Glutamatergic neuron (in vitro differentiated cells): ENCODE measurements at regions not wholly inside any gene's neighbourhood (a gene's known extent, or its start where the extent isn't known, plus 50 kb on each side); places are given as distances from the start of the nearest gene placed in this dataset.
A peak's percentile ranks its signal among the peaks of the same experiment; 100 is the strongest.

Source experiments
- DNase-seq: peaks from one replicate; pipeline ENCODE4 v3.0.0; 2022
- H3K27ac Mint-ChIP-seq: one replicate; pipeline ENCODE4 v1.8.0; 2020; ENCODE audit warnings: mild to moderate bottlenecking, mixed read lengths, inconsistent platforms; ENCODE audit not compliant: unreplicated experiment
- H3K27me3 Mint-ChIP-seq: one replicate; pipeline ENCODE4 v1.8.0; 2020; ENCODE audit warnings: mild to moderate bottlenecking, moderate library complexity, mixed read lengths, inconsistent platforms; ENCODE audit not compliant: unreplicated experiment
- H3K36me3 Mint-ChIP-seq: one replicate; pipeline ENCODE4 v1.8.0; 2020; ENCODE audit warnings: mild to moderate bottlenecking, mixed read lengths, inconsistent platforms; ENCODE audit not compliant: unreplicated experiment
- H3K4me1 Mint-ChIP-seq: one replicate; pipeline ENCODE4 v1.8.0; 2020; ENCODE audit warnings: mild to moderate bottlenecking, low read depth, mixed read lengths, inconsistent platforms; ENCODE audit not compliant: unreplicated experiment
- H3K4me3 Mint-ChIP-seq: one replicate; pipeline ENCODE4 v1.8.0; 2020; ENCODE audit warnings: mild to moderate bottlenecking, mixed read lengths, inconsistent platforms; ENCODE audit not compliant: unreplicated experiment
- H3K9me3 Mint-ChIP-seq: one replicate; pipeline ENCODE4 v1.8.0; 2020; ENCODE audit warnings: mild to moderate bottlenecking, moderate library complexity, mixed read lengths, inconsistent platforms; ENCODE audit not compliant: unreplicated experiment
- TF ChIP-seq, protein P1 (sequence below): fragments of 200-600 bp; sonication (generic); IDR thresholded peaks from one replicate; pipeline ENCODE4 v1.5.0; 2021; ENCODE audit not compliant: partially characterized antibody, unreplicated experiment

DNA sequence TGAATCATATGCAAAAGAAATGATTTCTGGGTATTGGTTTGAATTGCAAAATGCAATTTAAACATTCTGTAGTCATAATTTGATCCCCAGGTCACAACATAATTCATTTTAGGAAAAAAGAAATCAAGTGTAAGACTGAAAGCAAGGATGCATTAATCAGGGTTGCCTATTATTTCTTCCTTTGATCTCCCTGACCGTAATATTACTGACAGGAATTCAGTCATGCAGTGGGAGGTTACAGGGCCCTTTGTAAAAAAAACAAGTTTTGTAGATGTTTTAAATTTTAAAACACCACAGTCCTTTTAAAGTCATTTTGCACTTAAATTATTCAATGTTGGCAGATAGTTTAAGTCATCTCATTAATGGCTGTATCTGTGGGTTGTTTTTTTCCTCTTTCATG, 263.0 kb upstream of the NCAM2 start:
- no peak overlapping the region for H3K27ac Mint-ChIP-seq
- DNase-seq: no peak
- no peaks in the 10 kb centered on the region for H3K27me3 Mint-ChIP-seq
- no peaks in the 10 kb centered on the region for H3K9me3 Mint-ChIP-seq
- H3K36me3 Mint-ChIP-seq: no peaks in the 10 kb centered on the region
- TF ChIP-seq, protein P1, sequence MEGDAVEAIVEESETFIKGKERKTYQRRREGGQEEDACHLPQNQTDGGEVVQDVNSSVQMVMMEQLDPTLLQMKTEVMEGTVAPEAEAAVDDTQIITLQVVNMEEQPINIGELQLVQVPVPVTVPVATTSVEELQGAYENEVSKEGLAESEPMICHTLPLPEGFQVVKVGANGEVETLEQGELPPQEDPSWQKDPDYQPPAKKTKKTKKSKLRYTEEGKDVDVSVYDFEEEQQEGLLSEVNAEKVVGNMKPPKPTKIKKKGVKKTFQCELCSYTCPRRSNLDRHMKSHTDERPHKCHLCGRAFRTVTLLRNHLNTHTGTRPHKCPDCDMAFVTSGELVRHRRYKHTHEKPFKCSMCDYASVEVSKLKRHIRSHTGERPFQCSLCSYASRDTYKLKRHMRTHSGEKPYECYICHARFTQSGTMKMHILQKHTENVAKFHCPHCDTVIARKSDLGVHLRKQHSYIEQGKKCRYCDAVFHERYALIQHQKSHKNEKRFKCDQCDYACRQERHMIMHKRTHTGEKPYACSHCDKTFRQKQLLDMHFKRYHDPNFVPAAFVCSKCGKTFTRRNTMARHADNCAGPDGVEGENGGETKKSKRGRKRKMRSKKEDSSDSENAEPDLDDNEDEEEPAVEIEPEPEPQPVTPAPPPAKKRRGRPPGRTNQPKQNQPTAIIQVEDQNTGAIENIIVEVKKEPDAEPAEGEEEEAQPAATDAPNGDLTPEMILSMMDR: no peak
- H3K4me3 Mint-ChIP-seq: no peak overlapping the region
- no peaks in the 10 kb centered on the region for H3K4me1 Mint-ChIP-seq

DNA sequence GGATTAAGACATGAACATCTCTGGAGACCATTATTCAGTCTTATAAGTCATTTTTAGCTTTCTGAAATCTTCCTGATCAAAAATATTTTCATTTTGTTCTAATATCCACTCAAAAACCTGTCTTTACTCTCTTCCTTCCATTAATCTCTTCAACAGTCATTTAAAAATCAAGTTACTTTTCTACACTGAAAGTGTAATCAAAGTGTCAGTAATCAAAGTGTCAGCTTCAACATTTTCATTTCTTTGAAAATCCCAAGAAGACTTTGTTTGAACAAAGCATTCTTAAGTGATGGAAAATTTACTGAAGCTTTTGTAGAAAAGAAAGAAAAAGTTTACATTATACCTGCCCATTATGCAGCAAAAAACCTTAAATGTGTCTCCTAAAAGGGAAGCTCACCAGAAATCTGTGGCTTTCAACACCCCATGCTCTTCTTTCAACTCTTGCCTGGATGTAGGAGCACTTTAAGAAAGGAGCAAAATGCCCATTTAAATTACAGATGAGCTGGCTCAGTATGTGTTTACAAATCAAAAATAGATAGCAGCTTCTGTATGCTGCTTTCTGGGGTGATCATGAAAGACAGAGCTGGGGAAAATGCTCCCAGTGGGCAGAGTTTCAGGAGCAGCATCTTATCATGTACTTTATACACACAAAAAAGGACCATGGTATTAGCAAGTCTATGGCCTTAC, 260.8 kb upstream of the NCAM2 start:
- no peak overlapping the region for H3K27ac Mint-ChIP-seq
- DNase-seq: no peak
- no peaks in the 10 kb centered on the region for H3K4me1 Mint-ChIP-seq
- H3K9me3 Mint-ChIP-seq: no peaks in the 10 kb centered on the region
- no peak overlapping the region for H3K4me3 Mint-ChIP-seq
- no peaks in the 10 kb centered on the region for H3K36me3 Mint-ChIP-seq
- TF ChIP-seq, protein P1: no peak
- no peaks in the 10 kb centered on the region for H3K27me3 Mint-ChIP-seq

DNA sequence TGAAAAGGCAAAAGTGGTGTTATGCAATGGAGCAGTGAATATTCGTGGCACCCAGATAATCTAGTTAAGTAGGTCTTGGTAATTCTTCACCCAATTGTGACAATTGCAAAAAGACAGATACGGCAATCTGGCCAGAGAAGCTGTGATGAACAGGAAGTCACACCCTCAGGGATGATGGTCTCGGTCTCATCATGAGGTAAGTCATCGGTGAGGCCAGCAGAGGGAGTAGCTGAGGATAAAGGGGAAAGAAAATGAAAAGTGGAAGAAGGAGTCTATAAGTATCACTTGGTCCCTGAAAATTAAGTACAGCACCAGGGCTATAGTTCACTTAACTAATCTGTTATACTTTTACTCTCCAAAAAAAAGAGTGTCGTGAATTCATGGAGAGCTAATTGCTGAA, 258.8 kb upstream of the NCAM2 start:
- DNase-seq: peak; percentile 29
- no peaks in the 10 kb centered on the region for H3K36me3 Mint-ChIP-seq
- H3K27me3 Mint-ChIP-seq: no peaks in the 10 kb centered on the region
- H3K4me3 Mint-ChIP-seq: no peak overlapping the region
- TF ChIP-seq, protein P1: peak; percentile 40
- no peaks in the 10 kb centered on the region for H3K4me1 Mint-ChIP-seq
- no peaks in the 10 kb centered on the region for H3K9me3 Mint-ChIP-seq
- H3K27ac Mint-ChIP-seq: no peak overlapping the region

DNA sequence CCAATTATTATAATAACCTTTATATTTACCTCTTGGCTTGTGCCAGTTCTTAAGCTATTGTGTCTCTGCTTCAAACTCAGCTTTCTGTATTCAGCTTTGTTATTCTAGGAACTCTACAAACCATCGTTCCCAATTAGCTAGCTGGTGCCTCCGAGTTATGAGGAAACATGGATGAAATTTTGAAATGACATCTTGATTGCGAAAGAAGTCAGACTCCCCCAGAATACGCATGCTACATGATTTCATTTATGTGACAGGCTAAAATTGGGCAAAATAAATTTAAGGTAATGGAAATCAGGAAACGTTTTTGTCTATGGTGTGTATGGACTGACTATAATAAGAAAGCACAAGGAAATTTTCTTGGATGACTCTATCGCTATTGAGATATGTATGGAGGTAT, 256.8 kb upstream of the NCAM2 start:
- Mint-ChIP-seq H3K27me3 (no peaks in the 10 kb centered on the region), H3K4me3 (no peak overlapping the region), H3K27ac (no peak overlapping the region), H3K4me1 (no peaks in the 10 kb centered on the region), H3K9me3 (no peaks in the 10 kb centered on the region), H3K36me3 (no peaks in the 10 kb centered on the region)
- no peak for DNase-seq
- TF ChIP-seq, protein P1: no peak

DNA sequence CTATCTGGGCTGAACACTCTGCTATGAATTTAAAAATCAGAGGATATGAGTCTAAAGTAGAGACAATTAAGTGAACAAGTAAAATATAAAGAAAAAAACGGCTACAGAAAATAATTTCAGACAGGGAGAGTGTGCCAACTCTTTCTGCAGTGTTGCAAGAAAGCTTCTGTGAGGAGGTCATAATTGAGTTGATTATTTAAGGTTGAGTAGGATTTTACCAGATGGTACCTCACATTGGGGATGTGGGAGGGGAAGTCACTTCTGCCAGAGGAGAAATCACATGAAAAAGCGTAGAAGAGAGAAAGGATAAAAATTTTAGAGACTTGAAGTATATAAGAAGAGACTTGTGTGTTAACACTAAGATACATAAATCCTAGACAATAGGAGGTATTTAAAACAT, 238.0 kb upstream of the NCAM2 start:
- DNase-seq: no peak
- Mint-ChIP-seq H3K27ac (no peak overlapping the region), H3K4me1 (no peaks in the 10 kb centered on the region), H3K27me3 (no peaks in the 10 kb centered on the region), H3K9me3 (no peaks in the 10 kb centered on the region), H3K36me3 (no peaks in the 10 kb centered on the region), H3K4me3 (no peak overlapping the region)
- TF ChIP-seq, protein P1: no peak
